CD14-positive monocyte (primary cell): ENCODE measurements at regions not wholly inside any gene's neighbourhood (a gene's known extent, or its start where the extent isn't known, plus 50 kb on each side); places are given as distances from the start of the nearest gene placed in this dataset.

Experiments
- DNase-seq, 3 donors: peaks; one replicate each; pipeline ENCODE4 v3.0.0-alpha.2; 2011 to 2022
- H2AFZ ChIP-seq: 2 replicates; pipeline ENCODE4 v1.6.0; 2012; ENCODE audit warnings: mild to moderate bottlenecking, low read depth, low read length, inconsistent platforms; ENCODE audit not compliant: insufficient read depth, poor library complexity, severe bottlenecking
- H3K27ac ChIP-seq, 2 donors: 1 replicate in 1 of 2; 2 replicates in 1 of 2; pipeline ENCODE4 v1.5.1; 2012 to 2013; ENCODE audit warnings: low read length in 2 of 2, control low read depth in 1 of 2, inconsistent platforms in 1 of 2, low read depth in 1 of 2, mild to moderate bottlenecking in 1 of 2
- H3K27me3 ChIP-seq, 2 donors: one replicate each; pipeline versions ENCODE4 v1.6.0 to v1.6.1; 2011 to 2013; ENCODE audit warnings: low read length in 2 of 2; ENCODE audit not compliant: control insufficient read depth in 2 of 2, insufficient read depth in 2 of 2
- H3K36me3 ChIP-seq, 2 donors: replicated peaks in 1 of 2; 1 replicate in 1 of 2; 2 replicates in 1 of 2; pipeline versions ENCODE4 v1.5.1 to v1.6.1; 2012 to 2013; ENCODE audit warnings: low read length in 2 of 2, control low read depth in 1 of 2, inconsistent platforms in 1 of 2, mild to moderate bottlenecking in 1 of 2; ENCODE audit not compliant: insufficient read depth in 2 of 2, control insufficient read depth in 1 of 2
- H3K4me1 ChIP-seq, 2 donors: 1 replicate in 1 of 2; 2 replicates in 1 of 2; pipeline versions ENCODE4 v1.5.1 to v1.6.1; 2012 to 2013; ENCODE audit warnings: low read length in 2 of 2, control low read depth in 1 of 2, inconsistent platforms in 1 of 2, mild to moderate bottlenecking in 1 of 2, moderate library complexity in 1 of 2; ENCODE audit not compliant: insufficient read depth in 2 of 2, control insufficient read depth in 1 of 2
- H3K4me2 ChIP-seq: replicated peaks from 2 replicates; pipeline ENCODE3; 2012; ENCODE audit warnings: low read length, moderate library complexity, mild to moderate bottlenecking; ENCODE audit not compliant: poor library complexity, severe bottlenecking; ENCODE audit errors: extremely low read depth
- H3K4me3 ChIP-seq, 3 experiments: fragments of 200-600 bp in 1 of 3; sonication (generic) in 1 of 3; replicated peaks in 1 of 3; 1 replicate in 2 of 3; 2 replicates in 1 of 3; pipeline ENCODE4 v1.5.1; 2011 to 2013; ENCODE audit warnings: low read length in 3 of 3, mild to moderate bottlenecking in 3 of 3, control low read depth in 2 of 3, low read depth in 2 of 3, inconsistent platforms in 1 of 3, moderate library complexity in 1 of 3
- H3K79me2 ChIP-seq: 2 replicates; pipeline ENCODE4 v1.6.0; 2012; ENCODE audit warnings: mild to moderate bottlenecking, control low read depth, inconsistent platforms, low read length, moderate library complexity; ENCODE audit not compliant: insufficient read depth
- H3K9ac ChIP-seq: 2 replicates; pipeline ENCODE4 v1.6.0; 2017; ENCODE audit warnings: low read length, mild to moderate bottlenecking; ENCODE audit not compliant: insufficient read depth, poor library complexity, severe bottlenecking
- H3K9me3 ChIP-seq, 2 donors: replicated peaks in 1 of 2; 1 replicate in 1 of 2; 2 replicates in 1 of 2; pipeline versions ENCODE4 v1.5.1 to v1.6.1; 2012 to 2013; ENCODE audit warnings: low read length in 2 of 2, control low read depth in 1 of 2; ENCODE audit not compliant: control insufficient read depth in 1 of 2, insufficient read depth in 1 of 2
- H4K20me1 ChIP-seq: 2 replicates; pipeline ENCODE4 v1.6.0; 2012; ENCODE audit warnings: mild to moderate bottlenecking, low read length, control low read depth, moderate library complexity; ENCODE audit not compliant: insufficient read depth
- H3K27ac Mint-ChIP-seq, 7 donors: one replicate each; pipeline ENCODE4 v1.8.0; 2020; ENCODE audit warnings: mild to moderate bottlenecking in 7 of 7, mixed read lengths in 7 of 7, moderate library complexity in 6 of 7, inconsistent platforms in 2 of 7
- H3K27me3 Mint-ChIP-seq, 3 donors: one replicate each; pipeline ENCODE4 v1.8.0; 2021 to 2022; ENCODE audit warnings: low read depth in 3 of 3, mild to moderate bottlenecking in 3 of 3, mixed read lengths in 3 of 3, moderate library complexity in 3 of 3, inconsistent platforms in 1 of 3
- H3K36me3 Mint-ChIP-seq, 2 donors: one replicate each; pipeline ENCODE4 v1.8.0; 2020; ENCODE audit warnings: mixed read lengths in 2 of 2, inconsistent platforms in 1 of 2, mild to moderate bottlenecking in 1 of 2
- H3K4me1 Mint-ChIP-seq: one replicate; pipeline ENCODE4 v1.8.0; 2020; ENCODE audit warnings: mild to moderate bottlenecking, mixed read lengths
- H3K4me3 Mint-ChIP-seq, 2 donors: one replicate each; pipeline ENCODE4 v1.8.0; 2020; ENCODE audit warnings: mild to moderate bottlenecking in 2 of 2, mixed read lengths in 2 of 2, moderate library complexity in 1 of 2
- H3K9me3 Mint-ChIP-seq, 7 donors: one replicate each; pipeline ENCODE4 v1.8.0; 2020 to 2022; ENCODE audit warnings: mixed read lengths in 7 of 7, mild to moderate bottlenecking in 6 of 7, moderate library complexity in 6 of 7, inconsistent platforms in 2 of 7
- CTCF ChIP-seq: fragments of 200-600 bp; IDR thresholded peaks from one replicate; pipeline ENCODE4 v1.8.0; 2022; ENCODE audit warnings: antibody characterized with exemption, mild to moderate bottlenecking
- WGBS: methylation state at CpG from one replicate; pipeline ENCODE4 v1.1.5; 2013; ENCODE audit warnings: missing lambda C conversion rate; ENCODE audit not compliant: insufficient coverage; 5-methylcytosine and 5-hydroxymethylcytosine counted together
- intact Hi-C, 2 donors: fragments of 100-400 bp; cut with micrococcal nuclease; formaldehyde crosslinking; loops; one replicate each; pipeline versions ENCODE4 v1.15.0 to v1.15.1; 2023

- TF ChIP-seq CTCF: no peak
- H3K27ac Mint-ChIP-seq: no peak overlapping the region
- H3K4me1 ChIP-seq: no peaks in the 10 kb centered on the region
- H3K4me3 Mint-ChIP-seq: no peak overlapping the region
- peaks cover 1 to 6% of the 10 kb centered on the region in 2 donors for H3K9me3 ChIP-seq
- H3K4me2 ChIP-seq: no peak overlapping the region
- peaks cover 5% of the 10 kb centered on the region for H3K4me1 Mint-ChIP-seq
- H2AFZ ChIP-seq: no peak overlapping the region
- H3K36me3 ChIP-seq: no peaks in the 10 kb centered on the region
- no peaks in the 10 kb centered on the region for H3K27me3 Mint-ChIP-seq
- no peaks in the 10 kb centered on the region for H3K27me3 ChIP-seq
- DNase-seq: no peak
- no peaks in the 10 kb centered on the region for H3K36me3 Mint-ChIP-seq
- no peak overlapping the region for H3K27ac ChIP-seq
- peaks cover under 1 to 13% (median 4%) of the 10 kb centered on the region in 7 donors for H3K9me3 Mint-ChIP-seq
- no peak overlapping the region for H3K4me3 ChIP-seq
- intact Hi-C loops: no loop called here
- no peaks in the 10 kb centered on the region for H3K79me2 ChIP-seq
- no peaks in the 10 kb centered on the region for H4K20me1 ChIP-seq
- H3K9ac ChIP-seq: no peak overlapping the region
These were observed 1202.1 kb downstream of the ADGRL3 start for GRCh38 chr4:62402088-62402806.

- WGBS: no CpG with 5 or more reads among the region's 4 CpGs
- DNase-seq: peak in 1 of 3 donors; percentile 5
- H3K27ac Mint-ChIP-seq: peak overlapping the region in 1 of 7 donors; percentile 27
These were observed 1199.1 kb downstream of the ADGRL3 start for GRCh38 chr4:62399242-62399641.

More at GRCh38 chr4:62399242-62399641, 1199.1 kb downstream of the ADGRL3 start:
- no peak overlapping the region for H2AFZ ChIP-seq
- no peak overlapping the region for H3K27ac ChIP-seq
- H4K20me1 ChIP-seq: no peaks in the 10 kb centered on the region
- H3K9ac ChIP-seq: no peak overlapping the region
- TF ChIP-seq CTCF: no peak
- no peaks in the 10 kb centered on the region for H3K36me3 Mint-ChIP-seq
- H3K79me2 ChIP-seq: no peaks in the 10 kb centered on the region
- no peaks in the 10 kb centered on the region for H3K27me3 Mint-ChIP-seq
- peaks cover 0 to 3% of the 10 kb centered on the region in 2 donors for H3K4me1 ChIP-seq
- no peak overlapping the region for H3K4me2 ChIP-seq
- H3K9me3 ChIP-seq: no peaks in the 10 kb centered on the region
- peak overlapping the region in 1 of 2 donors; percentile 33 for H3K4me3 Mint-ChIP-seq
- H3K4me3 ChIP-seq: no peak overlapping the region
- H3K9me3 Mint-ChIP-seq: peaks cover 0 to 3% (median 0%) of the 10 kb centered on the region in 7 donors
- no peaks in the 10 kb centered on the region for H3K27me3 ChIP-seq
- intact Hi-C loops: no loop called here
- no peaks in the 10 kb centered on the region for H3K36me3 ChIP-seq
- peaks cover 13% of the 10 kb centered on the region for H3K4me1 Mint-ChIP-seq
